Thoracic aorta (tissue), 2 donors: ENCODE measurements at regions not wholly inside any gene's neighbourhood (a gene's known extent, or its start where the extent isn't known, plus 50 kb on each side); places are given as distances from the start of the nearest gene placed in this dataset.

Experiments used
- ATAC-seq: fragments of 150-250 bp; one replicate; pipeline ENCODE4 v1.8.0; 2017; ENCODE audit warnings: low read depth; ENCODE audit not compliant: insufficient number of reproducible peaks, low FRiP score
- DNase-seq: peaks from one replicate; pipeline ENCODE4 v3.0.0-alpha.2; 2020; ENCODE audit warnings: low spot score
- H3K27ac ChIP-seq, 2 donors: fragments of 200-600 bp; sonication (generic); 1 replicate in 1 of 2; 2 replicates in 1 of 2; pipeline ENCODE4 v1.5.1; 2016; ENCODE audit warnings: mild to moderate bottlenecking in 2 of 2, moderate library complexity in 2 of 2
- H3K27me3 ChIP-seq: fragments of 200-600 bp; sonication (generic); replicated peaks from 2 replicates; pipeline ENCODE4 v1.6.0; 2016; ENCODE audit warnings: mild to moderate bottlenecking; ENCODE audit not compliant: insufficient read depth
- H3K36me3 ChIP-seq: fragments of 200-600 bp; sonication (generic); one replicate; pipeline ENCODE4 v1.5.1; 2016
- H3K4me1 ChIP-seq, 2 donors: fragments of 200-600 bp; sonication (generic); 1 replicate in 1 of 2; 2 replicates in 1 of 2; pipeline versions ENCODE4 v1.5.1 to v1.6.0; 2016; ENCODE audit warnings: low read depth in 2 of 2, mild to moderate bottlenecking in 1 of 2; ENCODE audit not compliant: control insufficient read depth in 1 of 2
- H3K4me3 ChIP-seq: fragments of 200-600 bp; sonication (generic); 2 replicates; pipeline ENCODE4 v1.5.1; 2016; ENCODE audit warnings: mild to moderate bottlenecking
- H3K9me3 ChIP-seq: fragments of 200-600 bp; sonication (generic); 2 replicates; pipeline ENCODE4 v1.5.1; 2016
- CTCF ChIP-seq: fragments of 200-600 bp; sonication (generic); IDR thresholded peaks from one replicate; pipeline ENCODE4 v1.5.1; 2019; ENCODE audit warnings: antibody characterized with exemption

GRCh38 chr12:92074889-92075288 is 70.8 kb downstream of the BTG1 start:
- Histone ChIP-seq H3K9me3 (no peaks in the 10 kb centered on the region), H3K27me3 (no peaks in the 10 kb centered on the region), H3K4me3 (no peak overlapping the region), H3K4me1 (peaks cover 0 to 19% of the 10 kb centered on the region in 2 donors), H3K36me3 (no peaks in the 10 kb centered on the region), H3K27ac (no peak overlapping the region)
- no peak for DNase-seq
- no peak for TF ChIP-seq CTCF
- ATAC-seq: no peak

- no peak for TF ChIP-seq CTCF
Observed at GRCh38 chr12:92073094-92073493, 72.6 kb downstream of the BTG1 start.

GRCh38 chr12:92072112-92072511 is 73.5 kb downstream of the BTG1 start:
- no peaks in the 10 kb centered on the region for H3K36me3 ChIP-seq
- H3K27ac ChIP-seq: no peak overlapping the region
- no peaks in the 10 kb centered on the region for H3K4me1 ChIP-seq
- TF ChIP-seq CTCF: no peak
- no peaks in the 10 kb centered on the region for H3K27me3 ChIP-seq
- ATAC-seq (no peak), DNase-seq (no peak)
- no peaks in the 10 kb centered on the region for H3K9me3 ChIP-seq
- H3K4me3 ChIP-seq: no peak overlapping the region

More at GRCh38 chr12:92073094-92073493, 72.6 kb downstream of the BTG1 start:
- no peaks in the 10 kb centered on the region for H3K27me3 ChIP-seq
- peaks cover 0 to 8% of the 10 kb centered on the region in 2 donors for H3K4me1 ChIP-seq
- no peak overlapping the region for H3K27ac ChIP-seq
- no peak overlapping the region for H3K4me3 ChIP-seq
- H3K36me3 ChIP-seq: no peaks in the 10 kb centered on the region
- DNase-seq (no peak), ATAC-seq (no peak)
- no peaks in the 10 kb centered on the region for H3K9me3 ChIP-seq

- ATAC-seq: no peak
- no peaks in the 10 kb centered on the region for H3K27me3 ChIP-seq
Observed at GRCh38 chr12:92070864-92071445, 74.7 kb downstream of the BTG1 start.

More at GRCh38 chr12:92070864-92071445, 74.7 kb downstream of the BTG1 start:
- no peaks in the 10 kb centered on the region for H3K4me1 ChIP-seq
- DNase-seq: no peak
- H3K27ac ChIP-seq: no peak overlapping the region
- no peak for TF ChIP-seq CTCF
- no peaks in the 10 kb centered on the region for H3K36me3 ChIP-seq
- no peak overlapping the region for H3K4me3 ChIP-seq
- no peaks in the 10 kb centered on the region for H3K9me3 ChIP-seq
